Small intestine (tissue), 7 donors: ENCODE measurements at regions not wholly inside any gene's neighbourhood (a gene's known extent, or its start where the extent isn't known, plus 50 kb on each side); places are given as distances from the start of the nearest gene placed in this dataset.

Experiments used
- DNase-seq, 2 donors: peaks; one replicate each; pipeline versions ENCODE4 v3.0.0 to v3.0.0-alpha.2; 2013
- FAIRE-seq: peaks from 2 replicates; lab custom pipeline; 2012; peaks lifted over from hg19 to GRCh38; lab: Jason Lieb, UNC
- H3K27ac ChIP-seq, 3 donors: one replicate each; pipeline ENCODE4 v1.5.1; 2013; ENCODE audit warnings: low read length in 2 of 3, mild to moderate bottlenecking in 2 of 3, control low read depth in 1 of 3, inconsistent platforms in 1 of 3, low read depth in 1 of 3, moderate library complexity in 1 of 3
- H3K27me3 ChIP-seq, 3 donors: one replicate each; pipeline ENCODE4 v1.6.1; 2013; ENCODE audit warnings: low read length in 3 of 3, inconsistent platforms in 1 of 3; ENCODE audit not compliant: control insufficient read depth in 3 of 3, insufficient read depth in 3 of 3
- H3K36me3 ChIP-seq, 3 donors: one replicate each; pipeline ENCODE4 v1.6.1; 2013; ENCODE audit warnings: low read length in 3 of 3, inconsistent platforms in 1 of 3, low read depth in 1 of 3, mild to moderate bottlenecking in 1 of 3, moderate library complexity in 1 of 3; ENCODE audit not compliant: control insufficient read depth in 3 of 3, insufficient read depth in 2 of 3
- H3K4me1 ChIP-seq, 3 donors: one replicate each; pipeline ENCODE4 v1.6.1; 2013; ENCODE audit warnings: low read length in 2 of 3, inconsistent platforms in 1 of 3, low read depth in 1 of 3, mild to moderate bottlenecking in 1 of 3, moderate library complexity in 1 of 3; ENCODE audit not compliant: control insufficient read depth in 3 of 3, insufficient read depth in 2 of 3
- H3K4me3 ChIP-seq, 3 donors: one replicate each; pipeline ENCODE4 v1.5.1; 2013; ENCODE audit warnings: low read length in 3 of 3, control low read depth in 1 of 3, inconsistent platforms in 1 of 3, low read depth in 1 of 3, mild to moderate bottlenecking in 1 of 3, moderate library complexity in 1 of 3
- H3K9me3 ChIP-seq, 2 donors: one replicate each; pipeline ENCODE4 v1.6.1; 2013; ENCODE audit warnings: low read depth in 1 of 2, low read length in 1 of 2; ENCODE audit not compliant: control insufficient read depth in 2 of 2, insufficient read depth in 1 of 2
- WGBS, 3 donors: extraction: QIAGEN DNeasy Blood & Tissue Kit; methylation state at CpG; one replicate each; pipeline ENCODE4 v1.1.7; 2013; 5-methylcytosine and 5-hydroxymethylcytosine counted together
- donor health status: healthy with polysubstance abuse.
- donor health status: control.
- donor health status: control.
- donor health status: Bipolar disorder and iron deficiency.
- donor health status: healthy.

GRCh38 chr9:106283769-106284168 is 579.2 kb upstream of the ZNF462 start:
- DNase-seq (no peak), FAIRE-seq (no peak)
- Histone ChIP-seq H3K27me3 (no peaks in the 10 kb centered on the region), H3K9me3 (no peaks in the 10 kb centered on the region), H3K4me3 (no peak overlapping the region), H3K36me3 (no peaks in the 10 kb centered on the region), H3K27ac (no peak overlapping the region), H3K4me1 (peaks cover 0 to 3% (median 0%) of the 10 kb centered on the region in 3 donors)
- 48 to 63% (median 57%) methylated on average over 5 of the region's 5 CpGs for WGBS, 3 donors

- H3K4me1 ChIP-seq: peaks cover 0 to 3% (median 0%) of the 10 kb centered on the region in 3 donors
- H3K9me3 ChIP-seq: no peaks in the 10 kb centered on the region
- 71 to 74% (median 72%) methylated on average over 4 of the region's 4 CpGs for WGBS, 3 donors
- H3K4me3 ChIP-seq: no peak overlapping the region
- DNase-seq: no peak
- H3K36me3 ChIP-seq: no peaks in the 10 kb centered on the region
- no peak overlapping the region for H3K27ac ChIP-seq
- FAIRE-seq: no peak
- no peaks in the 10 kb centered on the region for H3K27me3 ChIP-seq
Measured at GRCh38 chr9:106284296-106284695, 578.7 kb upstream of the ZNF462 start.

DNA sequence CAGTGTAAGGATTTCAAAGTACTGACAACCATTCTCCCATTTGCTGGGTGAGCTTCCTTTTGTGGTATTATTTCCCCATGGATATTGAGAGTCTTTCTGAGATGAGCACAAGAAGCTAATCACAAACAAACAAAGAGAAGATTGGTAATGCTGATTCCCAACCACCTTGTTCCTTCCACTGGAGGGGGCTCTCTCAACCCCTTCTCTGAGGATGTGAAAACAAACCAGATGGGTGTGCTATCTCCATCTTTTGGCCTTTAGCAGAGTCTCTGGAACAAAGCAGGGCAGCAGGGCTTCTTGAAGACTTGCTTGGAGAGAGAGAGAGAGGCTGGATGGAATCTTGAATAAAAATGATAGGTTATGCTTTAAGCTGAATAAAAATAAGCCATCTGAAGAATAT is 576.7 kb upstream of the ZNF462 start:
- FAIRE-seq (no peak), DNase-seq (no peak)
- peaks cover 0 to 3% (median 0%) of the 10 kb centered on the region in 3 donors for H3K4me1 ChIP-seq
- no peaks in the 10 kb centered on the region for H3K36me3 ChIP-seq
- H3K4me3 ChIP-seq: no peak overlapping the region
- H3K9me3 ChIP-seq: no peaks in the 10 kb centered on the region
- H3K27me3 ChIP-seq: no peaks in the 10 kb centered on the region
- no peak overlapping the region for H3K27ac ChIP-seq

- Histone ChIP-seq H3K27ac (no peak overlapping the region), H3K9me3 (no peaks in the 10 kb centered on the region), H3K4me1 (peaks cover 0 to 3% (median 0%) of the 10 kb centered on the region in 3 donors), H3K27me3 (no peaks in the 10 kb centered on the region), H3K36me3 (no peaks in the 10 kb centered on the region), H3K4me3 (no peak overlapping the region)
- DNase-seq: no peak
- WGBS, 3 donors: 36 to 42% (median 40%) methylated on average over 10 of the region's 10 CpGs
- FAIRE-seq: no peak
Measured at GRCh38 chr9:106287091-106287631, 575.8 kb upstream of the ZNF462 start.

DNA sequence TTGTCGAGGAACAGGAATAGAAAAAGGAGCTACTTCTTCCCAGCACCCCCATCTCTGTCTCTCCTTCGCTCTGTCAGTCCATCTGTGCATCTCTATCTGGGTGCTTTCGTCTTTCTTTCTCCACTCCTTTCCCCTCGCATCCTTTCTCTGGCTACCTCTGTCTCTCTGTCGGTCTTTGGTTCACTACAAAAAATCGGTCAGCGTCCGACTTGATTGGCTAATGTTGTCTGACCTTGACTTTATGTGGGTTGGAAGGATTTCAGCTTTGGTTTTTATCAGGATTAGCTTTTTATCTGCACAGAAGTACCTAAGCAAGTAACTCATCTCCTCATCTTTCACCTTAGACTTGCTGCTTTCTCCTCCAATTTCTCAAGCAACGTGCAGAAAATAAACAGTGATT is 575.2 kb upstream of the ZNF462 start:
- Histone ChIP-seq H3K9me3 (no peaks in the 10 kb centered on the region), H3K36me3 (no peaks in the 10 kb centered on the region), H3K4me3 (no peak overlapping the region), H3K4me1 (peaks cover 0 to 3% (median 0%) of the 10 kb centered on the region in 3 donors), H3K27me3 (no peaks in the 10 kb centered on the region), H3K27ac (no peak overlapping the region)
- WGBS, 3 donors: 71 to 81% (median 74%) methylated on average over 9 of the region's 9 CpGs
- no peak for FAIRE-seq
- no peak for DNase-seq

- 86% methylated on average over 8 of the region's 8 CpGs for WGBS, 3 donors
- no peaks in the 10 kb centered on the region for H3K9me3 ChIP-seq
- H3K4me3 ChIP-seq: no peak overlapping the region
- no peaks in the 10 kb centered on the region for H3K27me3 ChIP-seq
- no peak for DNase-seq
- H3K36me3 ChIP-seq: no peaks in the 10 kb centered on the region
- no peak for FAIRE-seq
- no peak overlapping the region for H3K27ac ChIP-seq
- H3K4me1 ChIP-seq: peaks cover 0 to 3% (median 0%) of the 10 kb centered on the region in 3 donors
Measured at GRCh38 chr9:106288689-106289088, 574.3 kb upstream of the ZNF462 start.

DNA sequence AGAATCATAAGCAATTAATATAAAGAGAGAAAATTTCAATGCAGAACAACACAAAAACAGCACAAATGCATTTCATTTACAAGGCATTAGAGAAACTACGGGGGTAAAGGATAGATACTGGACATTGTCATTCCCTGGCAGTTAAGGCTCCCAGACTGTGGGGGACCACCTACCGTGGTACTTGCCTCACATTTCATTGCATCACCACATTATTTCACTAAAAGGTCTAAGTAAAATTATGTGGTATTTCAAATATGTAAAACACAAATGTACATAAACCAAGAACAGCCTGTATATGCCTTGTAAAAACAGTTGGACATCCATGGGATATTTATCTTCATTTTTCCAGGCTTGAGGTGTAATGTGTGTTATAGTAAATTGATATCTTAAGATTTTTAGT is 571.2 kb upstream of the ZNF462 start:
- 56 to 71% (median 71%) methylated on average over 2 of the region's 2 CpGs for WGBS, 3 donors
- Histone ChIP-seq H3K27ac (no peak overlapping the region), H3K36me3 (no peaks in the 10 kb centered on the region), H3K9me3 (no peaks in the 10 kb centered on the region), H3K27me3 (no peaks in the 10 kb centered on the region), H3K4me1 (peaks cover 0 to 3% (median 0%) of the 10 kb centered on the region in 3 donors), H3K4me3 (no peak overlapping the region)
- DNase-seq (no peak), FAIRE-seq (no peak)

GRCh38 chr9:106296426-106296825 is 566.5 kb upstream of the ZNF462 start:
- H3K9me3 ChIP-seq: no peaks in the 10 kb centered on the region
- no peaks in the 10 kb centered on the region for H3K27me3 ChIP-seq
- FAIRE-seq (no peak), DNase-seq (no peak)
- H3K4me1 ChIP-seq: no peaks in the 10 kb centered on the region
- H3K27ac ChIP-seq: no peak overlapping the region
- H3K36me3 ChIP-seq: no peaks in the 10 kb centered on the region
- H3K4me3 ChIP-seq: no peak overlapping the region
- WGBS, 3 donors: 72 to 91% (median 90%) methylated on average over 2 of the region's 2 CpGs

DNA sequence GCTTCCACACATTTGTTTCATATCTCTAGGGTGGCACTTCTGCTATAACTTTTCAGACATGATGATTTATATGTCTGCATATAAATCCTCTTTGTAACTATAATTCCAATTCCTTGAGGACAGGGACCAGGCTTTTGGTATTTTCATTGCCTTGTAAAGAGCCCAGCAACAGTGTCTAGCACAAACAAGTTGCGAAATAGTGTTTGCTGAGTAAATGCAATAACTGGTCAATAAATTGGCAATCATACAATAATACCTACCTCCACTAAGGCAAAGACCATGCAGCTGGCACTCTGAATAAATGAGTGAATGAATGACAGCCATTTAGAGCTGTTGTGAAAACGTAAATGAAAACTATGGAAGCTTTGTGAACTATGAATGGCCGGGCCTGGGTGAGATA is 564.0 kb upstream of the ZNF462 start:
- Histone ChIP-seq H3K27me3 (no peaks in the 10 kb centered on the region), H3K4me1 (no peaks in the 10 kb centered on the region), H3K4me3 (no peak overlapping the region), H3K9me3 (no peaks in the 10 kb centered on the region), H3K27ac (no peak overlapping the region), H3K36me3 (no peaks in the 10 kb centered on the region)
- FAIRE-seq: no peak
- 75 to 81% (median 76%) methylated on average over 3 of the region's 3 CpGs for WGBS, 3 donors
- no peak for DNase-seq
